GM12878 (cell line): ENCODE measurements at regions not wholly inside any gene's neighbourhood (a gene's known extent, or its start where the extent isn't known, plus 50 kb on each side); places are given as distances from the start of the nearest gene placed in this dataset.

ENCODE experiments used
- ATAC-seq: fragments of 200-7000 bp; cut with Tn5 transposase; 3 replicates; pipeline ENCODE4 v1.9.1; 2020; ENCODE audit warnings: mild to moderate bottlenecking, moderate library complexity
- BruUV-seq: library from RNA; stranded (reverse); fragments of 400-500 nt; replicated peaks from 2 replicates; lab custom pipeline; 2021; lab: Mats Ljungman, UMichigan
- CTCF ChIA-PET: fragments of 300-600 bp; sonication (Branson Sonifier 250); formaldehyde crosslinking; extraction: SDS; loops from one replicate; lab custom pipeline; 2021; ENCODE audit warnings: inconsistent platforms; lab: Yijun Ruan, JAX
- POLR2A ChIA-PET: fragments of 350-600 bp; formaldehyde crosslinking; extraction: SDS; loops from one replicate; lab custom pipeline; 2021; ENCODE audit warnings: inconsistent platforms; lab: Charles Lee
- RAD21 ChIA-PET: fragments of 300-600 bp; sonication (Branson Sonifier 250); formaldehyde crosslinking; loops from one replicate; lab custom pipeline; 2023; ENCODE audit warnings: antibody characterized with exemption; ENCODE audit not compliant: unreplicated experiment; lab: Charles Lee
- SMC1A ChIA-PET: fragments of 300-600 bp; sonication (Branson Sonifier 250); formaldehyde crosslinking; loops from one replicate; lab custom pipeline; 2023; ENCODE audit not compliant: unreplicated experiment, uncharacterized antibody; lab: Charles Lee
- DNase-seq: peaks from one replicate; pipeline ENCODE4 v3.0.0-alpha.2; 2011; ENCODE audit warnings: low read depth, low spot score
- FAIRE-seq: peaks from 3 replicates; lab custom pipeline; 2011; peaks lifted over from hg19 to GRCh38; lab: Jason Lieb, UNC
- H2AFZ ChIP-seq: 2 replicates; pipeline ENCODE4 v1.6.0; 2011; ENCODE audit warnings: low read depth, low read length, control low read depth; ENCODE audit not compliant: control insufficient read depth
- H3K27ac ChIP-seq: 2 replicates; pipeline ENCODE4 v1.5.1; 2011; ENCODE audit warnings: control low read depth; ENCODE audit not compliant: control insufficient read depth, insufficient read depth
- H3K27me3 ChIP-seq, 2 experiments: replicated peaks in 1 of 2; 2 replicates each; pipeline versions ENCODE4 v1.6.0 to v1.6.1; 2011; ENCODE audit warnings: low read length in 1 of 2; ENCODE audit not compliant: control insufficient read depth in 2 of 2, insufficient read depth in 2 of 2
- H3K36me3 ChIP-seq, 2 experiments: 2 replicates each; pipeline ENCODE4 v1.5.1; 2011; ENCODE audit warnings: low read length in 1 of 2; ENCODE audit not compliant: control insufficient read depth in 2 of 2, insufficient read depth in 2 of 2
- H3K4me1 ChIP-seq: 2 replicates; pipeline ENCODE4 v1.6.1; 2011; ENCODE audit warnings: mild to moderate bottlenecking, low read length, moderate library complexity, mixed read lengths; ENCODE audit not compliant: control insufficient read depth, insufficient read depth
- H3K4me2 ChIP-seq: 2 replicates; pipeline ENCODE4 v1.6.0; 2011; ENCODE audit warnings: control low read depth; ENCODE audit not compliant: control insufficient read depth, insufficient read depth
- H3K4me3 ChIP-seq: fragments of 200-600 bp; sonication (generic); 2 replicates; pipeline ENCODE4 v1.5.1; 2016
- H3K79me2 ChIP-seq: 2 replicates; pipeline ENCODE4 v1.6.0; 2011; ENCODE audit warnings: low read length; ENCODE audit not compliant: control insufficient read depth, insufficient read depth
- H3K9ac ChIP-seq: 2 replicates; pipeline ENCODE4 v1.8.0; 2011; ENCODE audit warnings: low read length, control low read depth, mixed read lengths; ENCODE audit not compliant: control insufficient read depth, insufficient read depth
- H3K9me3 ChIP-seq: replicated peaks from 3 replicates; pipeline ENCODE4 v1.5.1; 2011; ENCODE audit warnings: mild to moderate bottlenecking, low read length; ENCODE audit not compliant: control insufficient read depth, insufficient read depth
- H4K20me1 ChIP-seq: 2 replicates; pipeline ENCODE4 v1.6.0; 2011; ENCODE audit not compliant: control insufficient read depth, insufficient read depth
- BACH1 ChIP-seq: fragments of 450-650 bp; IDR thresholded peaks from 2 replicates; pipeline ENCODE4 v1.6.1; 2017; ENCODE audit warnings: mild to moderate bottlenecking, borderline replicate concordance
- BMI1 ChIP-seq: fragments of 450-650 bp; IDR thresholded peaks from 2 replicates; pipeline ENCODE4 v1.6.1; 2016; ENCODE audit warnings: mild to moderate bottlenecking, moderate library complexity, borderline replicate concordance
- HCFC1 ChIP-seq: fragments of 150-350 bp; IDR thresholded peaks from 2 replicates; pipeline ENCODE4 v1.6.1; 2014; ENCODE audit warnings: low read length
- MEF2A ChIP-seq: IDR thresholded peaks from 2 replicates; pipeline ENCODE4 v1.6.1; 2011; ENCODE audit warnings: low read depth, mild to moderate bottlenecking, low read length, moderate library complexity; ENCODE audit not compliant: insufficient read depth
- SIN3A ChIP-seq: IDR thresholded peaks from 2 replicates; pipeline ENCODE4 v1.6.1; 2012; ENCODE audit warnings: low read depth, low read length, improper control_type of control experiment
- WGBS: methylation state at CpG from one replicate; pipeline ENCODE4 v1.1.6; 2016; ENCODE audit warnings: low lambda C conversion rate; ENCODE audit not compliant: insufficient replicate concordance, insufficient coverage; ENCODE audit errors: missing lambda C conversion rate; 5-methylcytosine and 5-hydroxymethylcytosine counted together
- in situ Hi-C: fragments of 300-500 bp; cut with MboI; formaldehyde crosslinking; loops from 9 replicates; pipeline ENCODE4 v1.14.3; 2018; ENCODE audit warnings: mixed read lengths
- intact Hi-C: fragments of 100-400 bp; cut with micrococcal nuclease; formaldehyde crosslinking; loops from one replicate; pipeline ENCODE4 v1.14.2; 2022; ENCODE audit not compliant: unreplicated experiment
- TF ChIP-seq, protein P1 (sequence below): IDR thresholded peaks from 2 replicates; pipeline ENCODE4 v1.6.1; 2012; ENCODE audit warnings: improper control_type of control experiment, low read depth, low read length; ENCODE audit not compliant: insufficient replicate concordance
- TF ChIP-seq, protein P2 (sequence below): fragments of 450-650 bp; IDR thresholded peaks from 2 replicates; pipeline ENCODE4 v1.6.1; 2017; ENCODE audit warnings: antibody characterized with exemption, mild to moderate bottlenecking, moderate library complexity

DNA sequence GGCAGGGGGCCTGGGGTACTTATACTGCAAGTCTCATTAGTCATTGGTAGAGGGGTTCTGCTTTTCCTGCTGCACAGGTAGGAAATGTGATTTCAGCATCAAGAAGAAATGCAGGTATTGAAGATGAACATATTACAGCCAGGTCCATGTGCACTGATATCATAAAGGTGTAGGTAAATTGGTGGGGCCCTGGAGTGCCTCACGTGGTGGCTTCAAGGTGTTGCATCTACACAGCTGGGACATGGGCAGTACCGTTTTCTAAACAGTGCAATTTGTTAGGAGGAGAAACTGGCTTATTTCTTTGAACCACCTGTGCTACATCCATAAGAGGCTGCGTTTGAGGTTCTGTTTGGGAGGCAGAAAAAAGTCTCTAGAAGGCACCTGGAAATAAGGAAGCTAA, 618.1 kb upstream of the RBFOX1 start:
- no peak for FAIRE-seq
- BruUV-seq = no TSS peak
- no peak overlapping the region for H3K27ac ChIP-seq
- DNase-seq = no peak
- no peaks in the 10 kb centered on the region for H3K79me2 ChIP-seq
- H3K9me3 ChIP-seq = no peaks in the 10 kb centered on the region
- H3K4me1 ChIP-seq = no peaks in the 10 kb centered on the region
- WGBS = 4% methylated on average over 3 of the region's 3 CpGs
- no peaks in the 10 kb centered on the region for H3K27me3 ChIP-seq
- H3K4me2 ChIP-seq = no peak overlapping the region
- no peak overlapping the region for H3K4me3 ChIP-seq
- ChIA-PET RAD21 (no interaction called here), SMC1A (no interaction called here), POLR2A (no interaction called here), CTCF (no interaction called here)
- ATAC-seq = no peak
- in situ Hi-C loops (no loop called here), intact Hi-C loops (no loop called here)
- no peaks in the 10 kb centered on the region for H4K20me1 ChIP-seq
- H3K36me3 ChIP-seq = no peaks in the 10 kb centered on the region
- H3K9ac ChIP-seq = no peak overlapping the region
- no peak overlapping the region for H2AFZ ChIP-seq
- no peak for TF ChIP-seq HCFC1
- TF ChIP-seq BMI1 = no peak
- no peak for TF ChIP-seq SIN3A
- no peak for TF ChIP-seq MEF2A
- TF ChIP-seq, protein P1, sequence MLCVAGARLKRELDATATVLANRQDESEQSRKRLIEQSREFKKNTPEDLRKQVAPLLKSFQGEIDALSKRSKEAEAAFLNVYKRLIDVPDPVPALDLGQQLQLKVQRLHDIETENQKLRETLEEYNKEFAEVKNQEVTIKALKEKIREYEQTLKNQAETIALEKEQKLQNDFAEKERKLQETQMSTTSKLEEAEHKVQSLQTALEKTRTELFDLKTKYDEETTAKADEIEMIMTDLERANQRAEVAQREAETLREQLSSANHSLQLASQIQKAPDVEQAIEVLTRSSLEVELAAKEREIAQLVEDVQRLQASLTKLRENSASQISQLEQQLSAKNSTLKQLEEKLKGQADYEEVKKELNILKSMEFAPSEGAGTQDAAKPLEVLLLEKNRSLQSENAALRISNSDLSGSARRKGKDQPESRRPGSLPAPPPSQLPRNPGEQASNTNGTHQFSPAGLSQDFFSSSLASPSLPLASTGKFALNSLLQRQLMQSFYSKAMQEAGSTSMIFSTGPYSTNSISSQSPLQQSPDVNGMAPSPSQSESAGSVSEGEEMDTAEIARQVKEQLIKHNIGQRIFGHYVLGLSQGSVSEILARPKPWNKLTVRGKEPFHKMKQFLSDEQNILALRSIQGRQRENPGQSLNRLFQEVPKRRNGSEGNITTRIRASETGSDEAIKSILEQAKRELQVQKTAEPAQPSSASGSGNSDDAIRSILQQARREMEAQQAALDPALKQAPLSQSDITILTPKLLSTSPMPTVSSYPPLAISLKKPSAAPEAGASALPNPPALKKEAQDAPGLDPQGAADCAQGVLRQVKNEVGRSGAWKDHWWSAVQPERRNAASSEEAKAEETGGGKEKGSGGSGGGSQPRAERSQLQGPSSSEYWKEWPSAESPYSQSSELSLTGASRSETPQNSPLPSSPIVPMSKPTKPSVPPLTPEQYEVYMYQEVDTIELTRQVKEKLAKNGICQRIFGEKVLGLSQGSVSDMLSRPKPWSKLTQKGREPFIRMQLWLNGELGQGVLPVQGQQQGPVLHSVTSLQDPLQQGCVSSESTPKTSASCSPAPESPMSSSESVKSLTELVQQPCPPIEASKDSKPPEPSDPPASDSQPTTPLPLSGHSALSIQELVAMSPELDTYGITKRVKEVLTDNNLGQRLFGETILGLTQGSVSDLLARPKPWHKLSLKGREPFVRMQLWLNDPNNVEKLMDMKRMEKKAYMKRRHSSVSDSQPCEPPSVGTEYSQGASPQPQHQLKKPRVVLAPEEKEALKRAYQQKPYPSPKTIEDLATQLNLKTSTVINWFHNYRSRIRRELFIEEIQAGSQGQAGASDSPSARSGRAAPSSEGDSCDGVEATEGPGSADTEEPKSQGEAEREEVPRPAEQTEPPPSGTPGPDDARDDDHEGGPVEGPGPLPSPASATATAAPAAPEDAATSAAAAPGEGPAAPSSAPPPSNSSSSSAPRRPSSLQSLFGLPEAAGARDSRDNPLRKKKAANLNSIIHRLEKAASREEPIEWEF = no peak
- TF ChIP-seq, protein P2, sequence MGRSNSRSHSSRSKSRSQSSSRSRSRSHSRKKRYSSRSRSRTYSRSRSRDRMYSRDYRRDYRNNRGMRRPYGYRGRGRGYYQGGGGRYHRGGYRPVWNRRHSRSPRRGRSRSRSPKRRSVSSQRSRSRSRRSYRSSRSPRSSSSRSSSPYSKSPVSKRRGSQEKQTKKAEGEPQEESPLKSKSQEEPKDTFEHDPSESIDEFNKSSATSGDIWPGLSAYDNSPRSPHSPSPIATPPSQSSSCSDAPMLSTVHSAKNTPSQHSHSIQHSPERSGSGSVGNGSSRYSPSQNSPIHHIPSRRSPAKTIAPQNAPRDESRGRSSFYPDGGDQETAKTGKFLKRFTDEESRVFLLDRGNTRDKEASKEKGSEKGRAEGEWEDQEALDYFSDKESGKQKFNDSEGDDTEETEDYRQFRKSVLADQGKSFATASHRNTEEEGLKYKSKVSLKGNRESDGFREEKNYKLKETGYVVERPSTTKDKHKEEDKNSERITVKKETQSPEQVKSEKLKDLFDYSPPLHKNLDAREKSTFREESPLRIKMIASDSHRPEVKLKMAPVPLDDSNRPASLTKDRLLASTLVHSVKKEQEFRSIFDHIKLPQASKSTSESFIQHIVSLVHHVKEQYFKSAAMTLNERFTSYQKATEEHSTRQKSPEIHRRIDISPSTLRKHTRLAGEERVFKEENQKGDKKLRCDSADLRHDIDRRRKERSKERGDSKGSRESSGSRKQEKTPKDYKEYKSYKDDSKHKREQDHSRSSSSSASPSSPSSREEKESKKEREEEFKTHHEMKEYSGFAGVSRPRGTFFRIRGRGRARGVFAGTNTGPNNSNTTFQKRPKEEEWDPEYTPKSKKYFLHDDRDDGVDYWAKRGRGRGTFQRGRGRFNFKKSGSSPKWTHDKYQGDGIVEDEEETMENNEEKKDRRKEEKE = no peak
- no peak for TF ChIP-seq BACH1
